WTC11 (cell line): ENCODE measurements at regions not wholly inside any gene's neighbourhood (a gene's known extent, or its start where the extent isn't known, plus 50 kb on each side); places are given as distances from the start of the nearest gene placed in this dataset.

Experiments used
- CREM ChIP-seq: sonication (generic); formaldehyde crosslinking; IDR thresholded peaks from 2 replicates; pipeline ENCODE4 v1.8.1; 2022; ENCODE audit warnings: mild to moderate bottlenecking, missing genetic modification reagents, moderate library complexity
- ELF4 ChIP-seq: sonication (generic); formaldehyde crosslinking; IDR thresholded peaks from 2 replicates; pipeline ENCODE4 v1.8.1; 2022; ENCODE audit warnings: low read depth, mild to moderate bottlenecking, moderate library complexity, missing genetic modification reagents
- ZNF121 ChIP-seq: sonication (generic); formaldehyde crosslinking; IDR thresholded peaks from 2 replicates; pipeline ENCODE4 v1.8.0; 2023; ENCODE audit warnings: missing genetic modification reagents
- TF ChIP-seq, protein P1 (sequence below): sonication (generic); formaldehyde crosslinking; conservative IDR thresholded peaks from 2 replicates; pipeline ENCODE4 v1.8.1; 2022; ENCODE audit warnings: mild to moderate bottlenecking, missing genetic modification reagents
- TF ChIP-seq, protein P2 (sequence below): sonication (generic); formaldehyde crosslinking; IDR thresholded peaks from 2 replicates; pipeline ENCODE4 v1.8.1; 2022; ENCODE audit warnings: low read depth, mild to moderate bottlenecking, moderate library complexity, missing genetic modification reagents, borderline replicate concordance
- TF ChIP-seq, protein P3 (sequence below): fragments of 200-600 bp; IDR thresholded peaks from 2 replicates; pipeline ENCODE4 v1.8.0; 2022; ENCODE audit warnings: antibody characterized with exemption
- TF ChIP-seq, protein P4 (sequence below): sonication (generic); formaldehyde crosslinking; IDR thresholded peaks from 2 replicates; pipeline ENCODE4 v1.8.0; 2022; ENCODE audit warnings: mild to moderate bottlenecking, missing genetic modification reagents
- TF ChIP-seq, protein P5 (sequence below): sonication (generic); formaldehyde crosslinking; IDR thresholded peaks from 2 replicates; pipeline ENCODE4 v1.8.0; 2022; ENCODE audit warnings: mild to moderate bottlenecking, missing genetic modification reagents

DNA sequence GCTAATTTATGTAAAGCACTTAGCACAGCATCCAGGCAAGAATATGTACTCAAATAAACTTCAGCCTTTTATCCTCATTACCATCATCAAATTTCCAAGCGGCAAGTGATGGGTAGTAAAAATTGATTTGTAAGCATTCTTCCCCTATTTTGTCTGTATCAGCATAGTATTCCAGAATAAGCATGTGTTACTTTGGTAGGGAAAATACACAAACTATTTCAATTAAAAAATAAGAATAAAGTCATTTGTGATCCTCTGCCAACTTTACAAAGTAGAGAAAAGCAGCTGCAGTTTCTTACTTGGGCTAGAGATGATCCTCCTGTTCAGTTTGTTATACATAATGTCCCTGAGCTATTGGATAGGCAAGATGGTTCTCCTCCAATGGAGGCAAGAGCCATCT lies 493.2 kb downstream of the ZEB2 start:
- TF ChIP-seq, protein P1, sequence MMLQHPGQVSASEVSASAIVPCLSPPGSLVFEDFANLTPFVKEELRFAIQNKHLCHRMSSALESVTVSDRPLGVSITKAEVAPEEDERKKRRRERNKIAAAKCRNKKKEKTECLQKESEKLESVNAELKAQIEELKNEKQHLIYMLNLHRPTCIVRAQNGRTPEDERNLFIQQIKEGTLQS (CRISPR knock-in tag): no peak
- TF ChIP-seq, protein P2, sequence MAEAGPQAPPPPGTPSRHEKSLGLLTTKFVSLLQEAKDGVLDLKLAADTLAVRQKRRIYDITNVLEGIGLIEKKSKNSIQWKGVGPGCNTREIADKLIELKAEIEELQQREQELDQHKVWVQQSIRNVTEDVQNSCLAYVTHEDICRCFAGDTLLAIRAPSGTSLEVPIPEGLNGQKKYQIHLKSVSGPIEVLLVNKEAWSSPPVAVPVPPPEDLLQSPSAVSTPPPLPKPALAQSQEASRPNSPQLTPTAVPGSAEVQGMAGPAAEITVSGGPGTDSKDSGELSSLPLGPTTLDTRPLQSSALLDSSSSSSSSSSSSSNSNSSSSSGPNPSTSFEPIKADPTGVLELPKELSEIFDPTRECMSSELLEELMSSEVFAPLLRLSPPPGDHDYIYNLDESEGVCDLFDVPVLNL (CRISPR knock-in tag): no peak
- TF ChIP-seq, protein P3, sequence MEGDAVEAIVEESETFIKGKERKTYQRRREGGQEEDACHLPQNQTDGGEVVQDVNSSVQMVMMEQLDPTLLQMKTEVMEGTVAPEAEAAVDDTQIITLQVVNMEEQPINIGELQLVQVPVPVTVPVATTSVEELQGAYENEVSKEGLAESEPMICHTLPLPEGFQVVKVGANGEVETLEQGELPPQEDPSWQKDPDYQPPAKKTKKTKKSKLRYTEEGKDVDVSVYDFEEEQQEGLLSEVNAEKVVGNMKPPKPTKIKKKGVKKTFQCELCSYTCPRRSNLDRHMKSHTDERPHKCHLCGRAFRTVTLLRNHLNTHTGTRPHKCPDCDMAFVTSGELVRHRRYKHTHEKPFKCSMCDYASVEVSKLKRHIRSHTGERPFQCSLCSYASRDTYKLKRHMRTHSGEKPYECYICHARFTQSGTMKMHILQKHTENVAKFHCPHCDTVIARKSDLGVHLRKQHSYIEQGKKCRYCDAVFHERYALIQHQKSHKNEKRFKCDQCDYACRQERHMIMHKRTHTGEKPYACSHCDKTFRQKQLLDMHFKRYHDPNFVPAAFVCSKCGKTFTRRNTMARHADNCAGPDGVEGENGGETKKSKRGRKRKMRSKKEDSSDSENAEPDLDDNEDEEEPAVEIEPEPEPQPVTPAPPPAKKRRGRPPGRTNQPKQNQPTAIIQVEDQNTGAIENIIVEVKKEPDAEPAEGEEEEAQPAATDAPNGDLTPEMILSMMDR: no peak
- TF ChIP-seq, protein P4, sequence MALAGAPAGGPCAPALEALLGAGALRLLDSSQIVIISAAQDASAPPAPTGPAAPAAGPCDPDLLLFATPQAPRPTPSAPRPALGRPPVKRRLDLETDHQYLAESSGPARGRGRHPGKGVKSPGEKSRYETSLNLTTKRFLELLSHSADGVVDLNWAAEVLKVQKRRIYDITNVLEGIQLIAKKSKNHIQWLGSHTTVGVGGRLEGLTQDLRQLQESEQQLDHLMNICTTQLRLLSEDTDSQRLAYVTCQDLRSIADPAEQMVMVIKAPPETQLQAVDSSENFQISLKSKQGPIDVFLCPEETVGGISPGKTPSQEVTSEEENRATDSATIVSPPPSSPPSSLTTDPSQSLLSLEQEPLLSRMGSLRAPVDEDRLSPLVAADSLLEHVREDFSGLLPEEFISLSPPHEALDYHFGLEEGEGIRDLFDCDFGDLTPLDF (CRISPR knock-in tag): no peak
- no peak for TF ChIP-seq ZNF121 (CRISPR knock-in tag)
- TF ChIP-seq, protein P5, sequence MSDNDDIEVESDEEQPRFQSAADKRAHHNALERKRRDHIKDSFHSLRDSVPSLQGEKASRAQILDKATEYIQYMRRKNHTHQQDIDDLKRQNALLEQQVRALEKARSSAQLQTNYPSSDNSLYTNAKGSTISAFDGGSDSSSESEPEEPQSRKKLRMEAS (CRISPR knock-in tag): no peak
- TF ChIP-seq CREM (CRISPR knock-in tag): no peak
- TF ChIP-seq ELF4 (CRISPR knock-in tag): no peak
